ENCODE measurements at regions not wholly inside any gene's neighbourhood (a gene's known extent, or its start where the extent isn't known, plus 50 kb on each side); places are given as distances from the start of the nearest gene placed in this dataset.

DNA sequence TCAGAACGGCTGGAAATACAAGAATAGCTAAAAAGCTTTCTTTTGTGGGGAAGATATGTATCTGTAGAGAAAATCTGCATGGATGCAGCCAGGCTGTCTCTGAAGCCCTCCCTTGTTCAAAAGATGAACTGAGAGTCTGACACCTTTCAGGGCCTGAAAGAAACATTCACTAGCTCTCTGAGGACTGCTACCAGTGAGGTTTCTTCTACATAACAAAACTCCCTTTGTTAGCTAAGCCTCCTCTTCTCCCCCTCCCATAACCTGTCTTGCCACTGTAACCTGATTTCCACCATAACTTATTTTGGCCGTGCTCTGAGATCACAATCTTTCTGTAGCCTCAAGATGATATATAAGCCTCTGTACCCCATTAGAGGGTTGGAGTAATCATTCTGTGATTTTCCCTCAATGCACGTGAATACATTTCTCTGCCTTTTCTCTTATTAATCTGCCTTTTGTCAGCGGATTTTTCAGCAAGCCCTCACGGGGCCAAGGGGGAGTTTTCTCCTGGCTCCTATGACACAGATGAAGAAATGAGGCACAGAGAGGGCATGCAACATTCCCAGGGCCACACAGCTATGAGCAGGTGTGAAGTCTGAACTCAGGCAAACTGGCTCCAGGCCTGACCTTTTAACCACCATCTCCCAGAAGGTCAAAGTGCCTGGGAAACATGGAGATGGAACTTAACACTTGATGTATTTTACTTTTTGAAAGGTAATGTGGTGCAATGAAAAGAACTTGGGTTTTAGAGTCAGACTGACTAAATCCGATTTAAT lies 161.6 kb upstream of the PRDX4 start:
- H3K27ac Mint-ChIP-seq: peak overlapping the region; percentile 87
- peaks cover 50% of the 10 kb centered on the region for H3K4me1 Mint-ChIP-seq
- Histone ChIP-seq H3K27me3 (ENCODE audit: insufficient read depth) (no peaks in the 10 kb centered on the region), H2AFZ (no peak overlapping the region), H3K36me3 (ENCODE audit: insufficient read depth) (no peaks in the 10 kb centered on the region), H3K27ac (ENCODE audit: low read depth) (peak overlapping the region; percentile 82), H3K4me1 (ENCODE audit: insufficient read depth) (peaks cover 27% of the 10 kb centered on the region), H3F3A (replicated peaks; ENCODE audit: low read depth) (no peaks in the 10 kb centered on the region), H3K4me3 (peak overlapping the region; percentile 27), H4K20me1 (replicated peaks; ENCODE audit: insufficient read depth) (no peaks in the 10 kb centered on the region), H3K79me2 (replicated peaks; ENCODE audit: insufficient read depth) (no peaks in the 10 kb centered on the region), H3K4me2 (peak overlapping the region; percentile 60; the same call in 1 of the 2 replicates), H3K9me2 (ENCODE audit: insufficient read depth) (no peaks in the 10 kb centered on the region)
- TF ChIP-seq JUNB (IDR thresholded peaks at IDR 0.05; ENCODE audit: unreplicated experiment): no peak
- no peak for TF ChIP-seq EZH2 (IDR thresholded peaks at IDR 0.05; ENCODE audit: low read depth, unreplicated experiment)
- no peak for TF ChIP-seq CREB1 (CRISPR knock-in tag; IDR thresholded peaks at IDR 0.05; ENCODE audit: low read depth)
- TF ChIP-seq NANOG (IDR thresholded peaks at IDR 0.05; ENCODE audit: borderline replicate concordance): no peak
- TF ChIP-seq EZH2phosphoT487 (IDR thresholded peaks at IDR 0.05; ENCODE audit: unreplicated experiment): no peak
- TF ChIP-seq, protein P1, sequence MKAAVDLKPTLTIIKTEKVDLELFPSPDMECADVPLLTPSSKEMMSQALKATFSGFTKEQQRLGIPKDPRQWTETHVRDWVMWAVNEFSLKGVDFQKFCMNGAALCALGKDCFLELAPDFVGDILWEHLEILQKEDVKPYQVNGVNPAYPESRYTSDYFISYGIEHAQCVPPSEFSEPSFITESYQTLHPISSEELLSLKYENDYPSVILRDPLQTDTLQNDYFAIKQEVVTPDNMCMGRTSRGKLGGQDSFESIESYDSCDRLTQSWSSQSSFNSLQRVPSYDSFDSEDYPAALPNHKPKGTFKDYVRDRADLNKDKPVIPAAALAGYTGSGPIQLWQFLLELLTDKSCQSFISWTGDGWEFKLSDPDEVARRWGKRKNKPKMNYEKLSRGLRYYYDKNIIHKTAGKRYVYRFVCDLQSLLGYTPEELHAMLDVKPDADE (IDR thresholded peaks at IDR 0.05): no peak
- TF ChIP-seq, protein P2, sequence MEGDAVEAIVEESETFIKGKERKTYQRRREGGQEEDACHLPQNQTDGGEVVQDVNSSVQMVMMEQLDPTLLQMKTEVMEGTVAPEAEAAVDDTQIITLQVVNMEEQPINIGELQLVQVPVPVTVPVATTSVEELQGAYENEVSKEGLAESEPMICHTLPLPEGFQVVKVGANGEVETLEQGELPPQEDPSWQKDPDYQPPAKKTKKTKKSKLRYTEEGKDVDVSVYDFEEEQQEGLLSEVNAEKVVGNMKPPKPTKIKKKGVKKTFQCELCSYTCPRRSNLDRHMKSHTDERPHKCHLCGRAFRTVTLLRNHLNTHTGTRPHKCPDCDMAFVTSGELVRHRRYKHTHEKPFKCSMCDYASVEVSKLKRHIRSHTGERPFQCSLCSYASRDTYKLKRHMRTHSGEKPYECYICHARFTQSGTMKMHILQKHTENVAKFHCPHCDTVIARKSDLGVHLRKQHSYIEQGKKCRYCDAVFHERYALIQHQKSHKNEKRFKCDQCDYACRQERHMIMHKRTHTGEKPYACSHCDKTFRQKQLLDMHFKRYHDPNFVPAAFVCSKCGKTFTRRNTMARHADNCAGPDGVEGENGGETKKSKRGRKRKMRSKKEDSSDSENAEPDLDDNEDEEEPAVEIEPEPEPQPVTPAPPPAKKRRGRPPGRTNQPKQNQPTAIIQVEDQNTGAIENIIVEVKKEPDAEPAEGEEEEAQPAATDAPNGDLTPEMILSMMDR (conservative IDR thresholded peaks at IDR 0.05; ENCODE audit: low read depth in 2 of 2): no peak
- no peak for TF ChIP-seq STAT1 (IDR thresholded peaks at IDR 0.05; ENCODE audit: unreplicated experiment)
- TF ChIP-seq ZNF114 (CRISPR knock-in tag; IDR thresholded peaks at IDR 0.05): no peak
- TF ChIP-seq, protein P3, sequence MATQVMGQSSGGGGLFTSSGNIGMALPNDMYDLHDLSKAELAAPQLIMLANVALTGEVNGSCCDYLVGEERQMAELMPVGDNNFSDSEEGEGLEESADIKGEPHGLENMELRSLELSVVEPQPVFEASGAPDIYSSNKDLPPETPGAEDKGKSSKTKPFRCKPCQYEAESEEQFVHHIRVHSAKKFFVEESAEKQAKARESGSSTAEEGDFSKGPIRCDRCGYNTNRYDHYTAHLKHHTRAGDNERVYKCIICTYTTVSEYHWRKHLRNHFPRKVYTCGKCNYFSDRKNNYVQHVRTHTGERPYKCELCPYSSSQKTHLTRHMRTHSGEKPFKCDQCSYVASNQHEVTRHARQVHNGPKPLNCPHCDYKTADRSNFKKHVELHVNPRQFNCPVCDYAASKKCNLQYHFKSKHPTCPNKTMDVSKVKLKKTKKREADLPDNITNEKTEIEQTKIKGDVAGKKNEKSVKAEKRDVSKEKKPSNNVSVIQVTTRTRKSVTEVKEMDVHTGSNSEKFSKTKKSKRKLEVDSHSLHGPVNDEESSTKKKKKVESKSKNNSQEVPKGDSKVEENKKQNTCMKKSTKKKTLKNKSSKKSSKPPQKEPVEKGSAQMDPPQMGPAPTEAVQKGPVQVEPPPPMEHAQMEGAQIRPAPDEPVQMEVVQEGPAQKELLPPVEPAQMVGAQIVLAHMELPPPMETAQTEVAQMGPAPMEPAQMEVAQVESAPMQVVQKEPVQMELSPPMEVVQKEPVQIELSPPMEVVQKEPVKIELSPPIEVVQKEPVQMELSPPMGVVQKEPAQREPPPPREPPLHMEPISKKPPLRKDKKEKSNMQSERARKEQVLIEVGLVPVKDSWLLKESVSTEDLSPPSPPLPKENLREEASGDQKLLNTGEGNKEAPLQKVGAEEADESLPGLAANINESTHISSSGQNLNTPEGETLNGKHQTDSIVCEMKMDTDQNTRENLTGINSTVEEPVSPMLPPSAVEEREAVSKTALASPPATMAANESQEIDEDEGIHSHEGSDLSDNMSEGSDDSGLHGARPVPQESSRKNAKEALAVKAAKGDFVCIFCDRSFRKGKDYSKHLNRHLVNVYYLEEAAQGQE (IDR thresholded peaks at IDR 0.05; ENCODE audit: unreplicated experiment): no peak
- no peak for TF ChIP-seq ZNF462 (CRISPR knock-in tag; IDR thresholded peaks at IDR 0.05)
- TF ChIP-seq POLR2AphosphoS5 (IDR thresholded peaks at IDR 0.05; ENCODE audit: low read depth): no peak
- no peak for TF ChIP-seq ZNF331 (CRISPR knock-in tag; IDR thresholded peaks at IDR 0.05; ENCODE audit: low read depth)
- peak; percentile 88 for ATAC-seq
- H3K36me3 Mint-ChIP-seq (ENCODE audit: low read depth): peaks cover 9% of the 10 kb centered on the region; the same call in 2 of the 3 replicates
- DNase-seq (ENCODE audit: low spot score): peak; percentile 68
- H3K27me3 Mint-ChIP-seq (ENCODE audit: insufficient read depth, low read depth, poor library complexity): peaks cover 4% of the 10 kb centered on the region
- H3K9me3 Mint-ChIP-seq: peaks cover 7% of the 10 kb centered on the region; the same call in 2 of the 3 replicates
- peak overlapping the region; percentile 11; the same call in 2 of the 3 replicates for H3K4me3 Mint-ChIP-seq
